ENCODE measurements at regions not wholly inside any gene's neighbourhood (a gene's known extent, or its start where the extent isn't known, plus 50 kb on each side); places are given as distances from the start of the nearest gene placed in this dataset.

DNA sequence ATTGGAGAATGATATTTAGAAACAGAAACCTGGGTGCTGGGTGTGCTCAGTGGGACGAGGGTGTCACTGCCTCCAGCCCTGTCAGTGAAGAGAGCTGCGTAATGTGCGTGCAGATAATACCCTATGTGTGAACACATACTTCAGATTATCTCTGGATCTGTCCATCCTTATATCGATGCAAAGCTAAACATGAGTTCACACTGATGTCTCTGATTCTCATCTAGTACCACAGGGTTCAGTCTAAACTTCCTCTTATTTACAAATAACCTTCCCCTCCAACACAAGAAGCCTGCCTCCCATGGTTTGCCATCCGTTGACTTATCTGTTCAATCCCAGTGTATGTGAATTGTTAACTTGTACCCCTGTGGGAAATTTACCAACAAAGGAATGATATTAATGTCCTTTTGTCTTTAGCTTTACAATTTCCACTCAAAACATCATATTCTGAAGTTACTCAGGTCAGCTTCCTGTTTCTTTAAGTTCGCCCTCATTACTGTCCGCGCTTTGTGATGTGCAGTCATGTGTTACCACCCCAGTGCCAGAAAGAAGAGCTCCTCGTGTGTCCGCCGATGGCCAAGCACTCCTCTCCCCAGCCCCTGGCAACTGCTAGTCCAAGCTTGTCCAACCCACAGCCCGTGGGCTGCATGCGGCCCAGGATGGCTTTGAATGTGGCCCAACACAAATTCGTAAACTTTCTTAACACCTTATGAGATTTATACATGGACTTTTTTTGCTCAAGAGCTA lies 108.2 kb downstream of the RTP5 start:
- ATAC-seq: no peak
- no peak for TF ChIP-seq TCF4 (CRISPR knock-in tag; IDR thresholded peaks at IDR 0.05; ENCODE audit: borderline replicate concordance)
- TF ChIP-seq ARNTL (CRISPR knock-in tag; IDR thresholded peaks at IDR 0.05; ENCODE audit: borderline replicate concordance, low read depth): no peak
- TF ChIP-seq ISL1 (CRISPR knock-in tag; IDR thresholded peaks at IDR 0.05): no peak
- TF ChIP-seq ZNF8 (CRISPR knock-in tag; IDR thresholded peaks at IDR 0.05): no peak
- no peak for TF ChIP-seq ZNF70 (CRISPR knock-in tag; IDR thresholded peaks at IDR 0.05)
- TF ChIP-seq, protein P1, sequence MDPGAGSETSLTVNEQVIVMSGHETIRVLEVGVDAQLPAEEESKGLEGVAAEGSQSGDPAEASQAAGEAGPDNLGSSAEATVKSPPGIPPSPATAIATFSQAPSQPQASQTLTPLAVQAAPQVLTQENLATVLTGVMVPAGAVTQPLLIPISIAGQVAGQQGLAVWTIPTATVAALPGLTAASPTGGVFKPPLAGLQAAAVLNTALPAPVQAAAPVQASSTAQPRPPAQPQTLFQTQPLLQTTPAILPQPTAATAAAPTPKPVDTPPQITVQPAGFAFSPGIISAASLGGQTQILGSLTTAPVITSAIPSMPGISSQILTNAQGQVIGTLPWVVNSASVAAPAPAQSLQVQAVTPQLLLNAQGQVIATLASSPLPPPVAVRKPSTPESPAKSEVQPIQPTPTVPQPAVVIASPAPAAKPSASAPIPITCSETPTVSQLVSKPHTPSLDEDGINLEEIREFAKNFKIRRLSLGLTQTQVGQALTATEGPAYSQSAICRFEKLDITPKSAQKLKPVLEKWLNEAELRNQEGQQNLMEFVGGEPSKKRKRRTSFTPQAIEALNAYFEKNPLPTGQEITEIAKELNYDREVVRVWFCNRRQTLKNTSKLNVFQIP (CRISPR knock-in tag; IDR thresholded peaks at IDR 0.05; ENCODE audit: borderline replicate concordance, low read depth): no peak
- TF ChIP-seq, protein P2, sequence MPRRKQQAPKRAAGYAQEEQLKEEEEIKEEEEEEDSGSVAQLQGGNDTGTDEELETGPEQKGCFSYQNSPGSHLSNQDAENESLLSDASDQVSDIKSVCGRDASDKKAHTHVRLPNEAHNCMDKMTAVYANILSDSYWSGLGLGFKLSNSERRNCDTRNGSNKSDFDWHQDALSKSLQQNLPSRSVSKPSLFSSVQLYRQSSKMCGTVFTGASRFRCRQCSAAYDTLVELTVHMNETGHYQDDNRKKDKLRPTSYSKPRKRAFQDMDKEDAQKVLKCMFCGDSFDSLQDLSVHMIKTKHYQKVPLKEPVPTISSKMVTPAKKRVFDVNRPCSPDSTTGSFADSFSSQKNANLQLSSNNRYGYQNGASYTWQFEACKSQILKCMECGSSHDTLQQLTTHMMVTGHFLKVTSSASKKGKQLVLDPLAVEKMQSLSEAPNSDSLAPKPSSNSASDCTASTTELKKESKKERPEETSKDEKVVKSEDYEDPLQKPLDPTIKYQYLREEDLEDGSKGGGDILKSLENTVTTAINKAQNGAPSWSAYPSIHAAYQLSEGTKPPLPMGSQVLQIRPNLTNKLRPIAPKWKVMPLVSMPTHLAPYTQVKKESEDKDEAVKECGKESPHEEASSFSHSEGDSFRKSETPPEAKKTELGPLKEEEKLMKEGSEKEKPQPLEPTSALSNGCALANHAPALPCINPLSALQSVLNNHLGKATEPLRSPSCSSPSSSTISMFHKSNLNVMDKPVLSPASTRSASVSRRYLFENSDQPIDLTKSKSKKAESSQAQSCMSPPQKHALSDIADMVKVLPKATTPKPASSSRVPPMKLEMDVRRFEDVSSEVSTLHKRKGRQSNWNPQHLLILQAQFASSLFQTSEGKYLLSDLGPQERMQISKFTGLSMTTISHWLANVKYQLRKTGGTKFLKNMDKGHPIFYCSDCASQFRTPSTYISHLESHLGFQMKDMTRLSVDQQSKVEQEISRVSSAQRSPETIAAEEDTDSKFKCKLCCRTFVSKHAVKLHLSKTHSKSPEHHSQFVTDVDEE (CRISPR knock-in tag; IDR thresholded peaks at IDR 0.05): no peak
- TF ChIP-seq, protein P3, sequence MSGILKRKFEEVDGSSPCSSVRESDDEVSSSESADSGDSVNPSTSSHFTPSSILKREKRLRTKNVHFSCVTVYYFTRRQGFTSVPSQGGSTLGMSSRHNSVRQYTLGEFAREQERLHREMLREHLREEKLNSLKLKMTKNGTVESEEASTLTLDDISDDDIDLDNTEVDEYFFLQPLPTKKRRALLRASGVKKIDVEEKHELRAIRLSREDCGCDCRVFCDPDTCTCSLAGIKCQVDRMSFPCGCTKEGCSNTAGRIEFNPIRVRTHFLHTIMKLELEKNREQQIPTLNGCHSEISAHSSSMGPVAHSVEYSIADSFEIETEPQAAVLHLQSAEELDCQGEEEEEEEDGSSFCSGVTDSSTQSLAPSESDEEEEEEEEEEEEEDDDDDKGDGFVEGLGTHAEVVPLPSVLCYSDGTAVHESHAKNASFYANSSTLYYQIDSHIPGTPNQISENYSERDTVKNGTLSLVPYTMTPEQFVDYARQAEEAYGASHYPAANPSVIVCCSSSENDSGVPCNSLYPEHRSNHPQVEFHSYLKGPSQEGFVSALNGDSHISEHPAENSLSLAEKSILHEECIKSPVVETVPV (CRISPR knock-in tag; IDR thresholded peaks at IDR 0.05): no peak
- no peak for TF ChIP-seq BACH2 (CRISPR knock-in tag; IDR thresholded peaks at IDR 0.05; ENCODE audit: borderline replicate concordance)
- no peak for TF ChIP-seq ZNF565 (CRISPR knock-in tag; conservative IDR thresholded peaks at IDR 0.05; ENCODE audit: low read depth)
- TF ChIP-seq ZC3H10 (CRISPR knock-in tag; IDR thresholded peaks at IDR 0.05): no peak
- no peak for TF ChIP-seq SNAI2 (CRISPR knock-in tag; IDR thresholded peaks at IDR 0.05)

DNA sequence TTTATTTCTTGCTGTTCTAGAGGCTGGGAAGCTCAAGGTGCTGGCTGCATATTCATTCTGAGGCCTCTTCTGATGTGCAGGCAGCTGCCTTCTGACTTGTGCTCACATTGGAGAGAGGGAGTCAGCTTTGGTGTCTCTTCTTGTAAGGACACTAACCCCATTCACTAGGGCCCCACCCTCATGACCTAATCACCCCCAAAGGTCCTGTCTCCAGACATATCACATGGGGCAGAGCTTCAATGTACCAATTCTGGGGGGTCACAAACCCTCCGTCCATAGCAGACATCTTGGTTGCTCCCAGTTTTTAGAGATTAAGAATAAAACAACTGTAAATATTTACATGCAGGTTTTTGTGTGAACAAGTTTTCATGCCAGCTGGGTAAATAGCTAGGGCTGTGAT lies 109.1 kb downstream of the RTP5 start:
- TF ChIP-seq ESRRG (CRISPR knock-in tag; IDR thresholded peaks at IDR 0.05) (no peak), RARB (CRISPR knock-in tag; IDR thresholded peaks at IDR 0.05) (no peak), SNAI2 (CRISPR knock-in tag; IDR thresholded peaks at IDR 0.05) (no peak)
- no peak for ATAC-seq

DNA sequence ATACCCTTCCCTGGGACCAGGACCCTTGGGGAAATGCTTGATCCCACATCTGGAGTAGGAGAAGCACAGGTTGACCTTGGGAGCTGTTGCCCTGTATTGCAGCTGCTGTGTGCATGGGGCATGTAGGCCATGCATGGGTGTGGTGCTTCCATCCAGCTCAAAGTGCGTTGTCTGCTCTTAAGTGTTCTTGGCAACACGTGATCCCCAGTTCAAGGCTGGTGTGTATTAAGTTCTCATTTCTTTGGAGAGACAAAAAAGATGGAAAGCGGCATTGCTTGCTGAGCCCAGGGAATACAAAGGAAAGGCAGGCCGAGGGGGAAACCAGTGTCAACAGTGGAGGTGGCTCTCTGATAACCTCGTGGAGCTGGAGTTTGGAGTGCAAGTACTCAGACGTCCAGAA lies 110.7 kb downstream of the RTP5 start:
- no peak for ATAC-seq
- no peak for TF ChIP-seq ZFP3 (CRISPR knock-in tag; IDR thresholded peaks at IDR 0.05)
- TF ChIP-seq, protein P4, sequence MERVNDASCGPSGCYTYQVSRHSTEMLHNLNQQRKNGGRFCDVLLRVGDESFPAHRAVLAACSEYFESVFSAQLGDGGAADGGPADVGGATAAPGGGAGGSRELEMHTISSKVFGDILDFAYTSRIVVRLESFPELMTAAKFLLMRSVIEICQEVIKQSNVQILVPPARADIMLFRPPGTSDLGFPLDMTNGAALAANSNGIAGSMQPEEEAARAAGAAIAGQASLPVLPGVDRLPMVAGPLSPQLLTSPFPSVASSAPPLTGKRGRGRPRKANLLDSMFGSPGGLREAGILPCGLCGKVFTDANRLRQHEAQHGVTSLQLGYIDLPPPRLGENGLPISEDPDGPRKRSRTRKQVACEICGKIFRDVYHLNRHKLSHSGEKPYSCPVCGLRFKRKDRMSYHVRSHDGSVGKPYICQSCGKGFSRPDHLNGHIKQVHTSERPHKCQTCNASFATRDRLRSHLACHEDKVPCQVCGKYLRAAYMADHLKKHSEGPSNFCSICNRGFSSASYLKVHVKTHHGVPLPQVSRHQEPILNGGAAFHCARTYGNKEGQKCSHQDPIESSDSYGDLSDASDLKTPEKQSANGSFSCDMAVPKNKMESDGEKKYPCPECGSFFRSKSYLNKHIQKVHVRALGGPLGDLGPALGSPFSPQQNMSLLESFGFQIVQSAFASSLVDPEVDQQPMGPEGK (CRISPR knock-in tag; IDR thresholded peaks at IDR 0.05; ENCODE audit: borderline replicate concordance): no peak
- no peak for TF ChIP-seq TOX (CRISPR knock-in tag; IDR thresholded peaks at IDR 0.05; ENCODE audit: borderline replicate concordance)
- TF ChIP-seq ZFP30 (CRISPR knock-in tag; IDR thresholded peaks at IDR 0.05): no peak
- no peak for TF ChIP-seq ESRRG (CRISPR knock-in tag; IDR thresholded peaks at IDR 0.05)
- no peak for TF ChIP-seq ISL1 (CRISPR knock-in tag; IDR thresholded peaks at IDR 0.05)
- TF ChIP-seq ZNF8 (CRISPR knock-in tag; IDR thresholded peaks at IDR 0.05): no peak
- TF ChIP-seq ZNF565 (CRISPR knock-in tag; conservative IDR thresholded peaks at IDR 0.05; ENCODE audit: low read depth): no peak
- TF ChIP-seq, protein P2 (CRISPR knock-in tag; IDR thresholded peaks at IDR 0.05): no peak
- TF ChIP-seq ZNF70 (CRISPR knock-in tag; IDR thresholded peaks at IDR 0.05): no peak
- no peak for TF ChIP-seq RARB (CRISPR knock-in tag; IDR thresholded peaks at IDR 0.05)

All from SK-N-SH treated with all-trans-retinoic acid at 6 μM for 48 hours (cell line).